ENCODE measurements at regions not wholly inside any gene's neighbourhood (a gene's known extent, or its start where the extent isn't known, plus 50 kb on each side); places are given as distances from the start of the nearest gene placed in this dataset.
"Not testable (repeated sequence)": the region's sequence is repeated elsewhere in the genome, so short reads cannot be mapped to it uniquely, and the experiment has no call there.

DNA sequence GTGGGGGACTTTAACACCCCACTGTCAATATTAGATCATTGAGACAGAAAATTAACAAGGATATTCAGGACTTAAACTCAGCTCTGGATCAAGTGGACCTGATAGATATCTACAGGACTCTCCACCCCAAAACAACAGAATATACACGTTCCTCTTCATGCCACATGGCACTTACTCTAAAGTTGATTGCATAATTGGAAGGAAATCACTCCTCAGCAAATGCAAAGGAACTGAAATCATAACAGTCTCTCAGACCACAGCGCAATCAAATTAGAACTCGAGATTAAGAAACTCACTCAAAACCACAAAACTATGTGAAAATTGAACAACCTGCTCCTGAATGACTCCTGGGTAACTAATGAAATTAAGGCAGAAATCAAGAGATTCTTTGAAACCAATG lies 61.2 kb upstream of the VCAN start:
- not testable (repeated sequence) for H2BK5ac ChIP-seq (ENCODE audit: low read length); H3K79me1 ChIP-seq (ENCODE audit: low read length); H3K23ac ChIP-seq (ENCODE audit: low read length); H3K56ac ChIP-seq (ENCODE audit: low read length); H3K9ac ChIP-seq (ENCODE audit: low read length); H3K4me2 ChIP-seq (ENCODE audit: low read length); H3K27ac ChIP-seq (ENCODE audit: low read depth, low read length); DNase-seq; H3K18ac ChIP-seq (ENCODE audit: low read length); H3K4ac ChIP-seq (ENCODE audit: low read depth, low read length); H2AK5ac ChIP-seq (ENCODE audit: low read length); H3K27me3 ChIP-seq (ENCODE audit: insufficient read depth, low read length, poor library complexity); H4K5ac ChIP-seq (ENCODE audit: low read length); H2BK15ac ChIP-seq (replicated peaks; ENCODE audit: low read depth); H3K4me3 ChIP-seq (ENCODE audit: low read length); H3K79me2 ChIP-seq (ENCODE audit: control insufficient read depth, insufficient read depth, low read length); H2BK120ac ChIP-seq (ENCODE audit: low read depth, low read length); H3K36me3 ChIP-seq (ENCODE audit: control insufficient read depth, insufficient read depth, low read length); H4K8ac ChIP-seq (ENCODE audit: low read depth, low read length); H3K4me1 ChIP-seq (ENCODE audit: control insufficient read depth, low read depth, low read length)
- no CpG with 5 or more reads among the region's 3 CpGs for WGBS (ENCODE audit: extremely low coverage, insufficient coverage, low lambda C conversion rate)

DNA sequence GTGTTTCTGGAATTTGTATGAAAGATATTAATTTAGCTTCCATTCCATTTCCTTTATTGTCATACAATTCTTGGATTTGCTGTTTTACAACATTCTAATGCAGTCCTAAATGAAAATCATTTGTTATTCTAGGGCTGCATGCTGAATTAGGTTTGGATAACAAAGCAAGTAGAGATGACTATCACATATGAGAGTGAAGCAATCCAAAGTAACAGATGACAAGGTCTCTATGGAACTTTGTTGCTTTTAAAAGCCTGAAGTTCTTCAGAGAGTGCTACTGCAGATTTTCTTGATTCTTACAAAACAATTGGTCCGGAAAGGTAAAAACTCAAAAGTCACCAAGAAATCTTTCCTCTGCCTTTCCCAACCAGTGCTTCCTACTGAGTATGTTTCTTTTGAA lies 56.9 kb upstream of the VCAN start:
- Histone ChIP-seq H3K79me1 (ENCODE audit: low read length) (no peaks in the 10 kb centered on the region), H4K8ac (ENCODE audit: low read depth, low read length) (no peak overlapping the region), H3K18ac (ENCODE audit: low read length) (no peak overlapping the region), H3K56ac (ENCODE audit: low read length) (no peak overlapping the region), H3K4me1 (ENCODE audit: control insufficient read depth, low read depth, low read length) (no peaks in the 10 kb centered on the region), H3K4ac (ENCODE audit: low read depth, low read length) (no peak overlapping the region), H2BK120ac (ENCODE audit: low read depth, low read length) (no peak overlapping the region), H3K27me3 (ENCODE audit: insufficient read depth, low read length, poor library complexity) (no peaks in the 10 kb centered on the region), H2BK15ac (replicated peaks; ENCODE audit: low read depth) (no peak overlapping the region), H3K36me3 (ENCODE audit: control insufficient read depth, insufficient read depth, low read length) (no peaks in the 10 kb centered on the region), H3K4me2 (ENCODE audit: low read length) (no peak overlapping the region), H2BK5ac (ENCODE audit: low read length) (no peak overlapping the region), H3K79me2 (ENCODE audit: control insufficient read depth, insufficient read depth, low read length) (no peaks in the 10 kb centered on the region), H3K27ac (ENCODE audit: low read depth, low read length) (no peak overlapping the region), H3K4me3 (ENCODE audit: low read length) (no peak overlapping the region), H3K23ac (ENCODE audit: low read length) (no peak overlapping the region), H2AK5ac (ENCODE audit: low read length) (no peak overlapping the region), H3K9ac (ENCODE audit: low read length) (no peak overlapping the region), H4K5ac (ENCODE audit: low read length) (no peak overlapping the region)
- no CpG with 5 or more reads among the region's 1 CpG for WGBS (ENCODE audit: extremely low coverage, insufficient coverage, low lambda C conversion rate)
- no peak for DNase-seq

DNA sequence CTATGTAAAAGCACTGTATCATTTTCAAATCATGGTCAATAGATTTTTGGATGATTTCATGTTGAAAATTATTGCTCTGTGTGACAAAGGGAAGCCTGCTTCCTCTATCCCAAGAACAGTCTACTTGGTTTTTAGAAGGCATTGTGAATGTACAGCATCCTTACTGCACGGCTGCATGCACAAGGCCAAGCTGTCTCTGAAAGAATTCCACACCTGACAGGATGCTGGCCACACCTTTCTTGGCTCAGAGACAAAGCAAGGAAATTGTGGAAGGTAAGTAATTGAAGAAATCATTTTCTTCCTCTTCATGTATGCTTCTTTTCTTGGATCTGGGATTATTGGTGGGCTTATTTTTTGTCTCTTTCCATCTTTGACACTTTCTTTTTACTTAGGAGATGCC lies 53.7 kb upstream of the VCAN start:
- H4K5ac ChIP-seq (ENCODE audit: low read length): no peak overlapping the region
- H3K36me3 ChIP-seq (ENCODE audit: control insufficient read depth, insufficient read depth, low read length): no peaks in the 10 kb centered on the region
- DNase-seq: no peak
- H3K23ac ChIP-seq (ENCODE audit: low read length): no peak overlapping the region
- no peak overlapping the region for H3K9ac ChIP-seq (ENCODE audit: low read length)
- no peaks in the 10 kb centered on the region for H3K27me3 ChIP-seq (ENCODE audit: insufficient read depth, low read length, poor library complexity)
- H3K18ac ChIP-seq (ENCODE audit: low read length): no peak overlapping the region
- no peak overlapping the region for H2BK5ac ChIP-seq (ENCODE audit: low read length)
- no peak overlapping the region for H3K4me3 ChIP-seq (ENCODE audit: low read length)
- H2BK15ac ChIP-seq (replicated peaks; ENCODE audit: low read depth): no peak overlapping the region
- WGBS (ENCODE audit: extremely low coverage, insufficient coverage, low lambda C conversion rate): no CpG with 5 or more reads among the region's 1 CpG
- no peaks in the 10 kb centered on the region for H3K4me1 ChIP-seq (ENCODE audit: control insufficient read depth, low read depth, low read length)
- no peaks in the 10 kb centered on the region for H3K79me2 ChIP-seq (ENCODE audit: control insufficient read depth, insufficient read depth, low read length)
- H3K4ac ChIP-seq (ENCODE audit: low read depth, low read length): no peak overlapping the region
- no peak overlapping the region for H2AK5ac ChIP-seq (ENCODE audit: low read length)
- H3K79me1 ChIP-seq (ENCODE audit: low read length): no peaks in the 10 kb centered on the region
- H3K27ac ChIP-seq (ENCODE audit: low read depth, low read length): no peak overlapping the region
- H3K4me2 ChIP-seq (ENCODE audit: low read length): no peak overlapping the region
- H2BK120ac ChIP-seq (ENCODE audit: low read depth, low read length): no peak overlapping the region
- H4K8ac ChIP-seq (ENCODE audit: low read depth, low read length): no peak overlapping the region
- H3K56ac ChIP-seq (ENCODE audit: low read length): no peak overlapping the region

DNA sequence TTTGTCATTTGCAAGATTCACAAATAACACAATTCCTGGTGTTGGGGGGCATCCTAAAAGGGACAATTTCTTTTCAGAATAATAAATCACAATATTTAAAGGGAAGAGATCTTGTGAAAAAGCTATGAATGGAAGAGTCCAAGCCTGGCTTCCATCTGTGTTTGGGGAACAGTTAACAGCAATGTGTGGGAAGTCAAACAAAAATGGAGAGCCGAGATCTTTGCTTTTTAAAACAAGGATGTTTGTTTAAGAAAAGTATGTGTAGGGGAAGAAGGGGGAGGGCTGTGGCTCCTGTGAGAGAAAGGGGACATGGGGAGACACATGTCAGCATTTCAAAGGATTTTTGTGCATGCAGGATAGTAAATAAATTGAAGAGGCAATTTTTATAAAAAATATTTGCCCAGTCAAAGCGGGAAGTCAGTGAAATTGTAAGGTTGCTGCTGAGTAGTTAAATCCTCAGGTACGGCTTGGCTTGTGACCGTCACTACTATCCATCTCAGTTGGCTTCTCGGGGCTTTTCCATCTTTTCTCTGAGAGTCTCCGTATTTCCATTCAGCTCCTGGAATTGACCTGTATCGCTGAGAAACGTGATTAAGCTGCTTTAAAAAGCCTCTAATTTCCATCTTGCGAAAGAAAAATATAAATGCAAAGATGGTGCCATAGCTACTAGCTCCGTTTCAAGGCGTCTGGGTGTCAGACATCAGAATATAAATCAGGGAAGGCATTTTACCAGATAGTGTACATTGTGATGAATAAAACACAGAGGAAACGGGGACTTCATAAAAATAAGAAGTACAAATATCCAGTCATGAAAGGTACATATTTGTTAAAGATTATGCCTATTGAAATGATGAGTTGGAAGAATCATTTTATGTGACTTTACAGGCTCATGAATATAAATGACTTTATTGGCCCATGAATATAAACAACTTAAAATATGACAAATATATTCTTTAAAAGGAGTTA lies 52.9 kb upstream of the VCAN start:
- Histone ChIP-seq H3K4me3 (ENCODE audit: low read length) (no peak overlapping the region), H2BK120ac (ENCODE audit: low read depth, low read length) (no peak overlapping the region), H3K4ac (ENCODE audit: low read depth, low read length) (no peak overlapping the region), H3K79me2 (ENCODE audit: control insufficient read depth, insufficient read depth, low read length) (no peaks in the 10 kb centered on the region), H3K79me1 (ENCODE audit: low read length) (no peaks in the 10 kb centered on the region), H3K4me1 (ENCODE audit: control insufficient read depth, low read depth, low read length) (no peaks in the 10 kb centered on the region), H3K56ac (ENCODE audit: low read length) (no peak overlapping the region), H3K27ac (ENCODE audit: low read depth, low read length) (no peak overlapping the region), H2BK15ac (replicated peaks; ENCODE audit: low read depth) (no peak overlapping the region), H2BK5ac (ENCODE audit: low read length) (no peak overlapping the region), H3K23ac (ENCODE audit: low read length) (no peak overlapping the region), H2AK5ac (ENCODE audit: low read length) (no peak overlapping the region), H3K4me2 (ENCODE audit: low read length) (no peak overlapping the region), H4K5ac (ENCODE audit: low read length) (no peak overlapping the region), H3K36me3 (ENCODE audit: control insufficient read depth, insufficient read depth, low read length) (no peaks in the 10 kb centered on the region), H3K27me3 (ENCODE audit: insufficient read depth, low read length, poor library complexity) (no peaks in the 10 kb centered on the region), H4K8ac (ENCODE audit: low read depth, low read length) (no peak overlapping the region), H3K18ac (ENCODE audit: low read length) (no peak overlapping the region), H3K9ac (ENCODE audit: low read length) (no peak overlapping the region)
- no peak for DNase-seq
- WGBS (ENCODE audit: extremely low coverage, insufficient coverage, low lambda C conversion rate): no CpG with 5 or more reads among the region's 12 CpGs

Data from mesendoderm (in vitro differentiated cells).